ENCODE measurements at regions not wholly inside any gene's neighbourhood (a gene's known extent, or its start where the extent isn't known, plus 50 kb on each side); places are given as distances from the start of the nearest gene placed in this dataset.

- Histone ChIP-seq H3K4me3 (no peak overlapping the region), H3K36me3 (no peaks in the 10 kb centered on the region), H3K27me3 (replicated peaks; ENCODE audit: insufficient read depth) (no peaks in the 10 kb centered on the region), H3K9me3 (no peaks in the 10 kb centered on the region), H3K27ac (no peak overlapping the region), H3K4me1 (replicated peaks) (no peaks in the 10 kb centered on the region)
- TF ChIP-seq CTCF (IDR thresholded peaks at IDR 0.05) = no peak
- TF ChIP-seq POLR2AphosphoS5 (IDR thresholded peaks at IDR 0.05) = no peak
- TF ChIP-seq POLR2A (IDR thresholded peaks at IDR 0.05) = no peak
- WGBS = 82% methylated on average over 13 of the region's 13 CpGs
- intact Hi-C loops (cut with DNase I) = no loop called here
- no peak for DNase-seq (ENCODE audit: low spot score)
These were observed 275.4 kb upstream of the OBI1 start for GRCh38 chr13:78934336-78934735.

GRCh38 chr13:78915015-78915414 is 256.1 kb upstream of the OBI1 start:
- H3K9me3 ChIP-seq = no peaks in the 10 kb centered on the region
- no peak for TF ChIP-seq CTCF (IDR thresholded peaks at IDR 0.05)
- intact Hi-C loops (cut with DNase I) = no loop called here
- no peaks in the 10 kb centered on the region for H3K4me1 ChIP-seq (replicated peaks)
- H3K27ac ChIP-seq = no peak overlapping the region
- H3K27me3 ChIP-seq (replicated peaks; ENCODE audit: insufficient read depth) = no peaks in the 10 kb centered on the region
- H3K36me3 ChIP-seq = no peaks in the 10 kb centered on the region
- H3K4me3 ChIP-seq = no peak overlapping the region
- WGBS = 90% methylated on average over 4 of the region's 4 CpGs
- no peak for DNase-seq (ENCODE audit: low spot score)

GRCh38 chr13:78913656-78914055 is 254.7 kb upstream of the OBI1 start:
- Histone ChIP-seq H3K36me3 (no peaks in the 10 kb centered on the region), H3K4me3 (no peak overlapping the region), H3K9me3 (no peaks in the 10 kb centered on the region), H3K27ac (no peak overlapping the region), H3K27me3 (replicated peaks; ENCODE audit: insufficient read depth) (no peaks in the 10 kb centered on the region), H3K4me1 (replicated peaks) (no peaks in the 10 kb centered on the region)
- DNase-seq (ENCODE audit: low spot score) = no peak
- TF ChIP-seq CTCF (IDR thresholded peaks at IDR 0.05) (no peak), POLR2AphosphoS5 (IDR thresholded peaks at IDR 0.05) (no peak), POLR2A (IDR thresholded peaks at IDR 0.05) (no peak)
- 78% methylated on average over 3 of the region's 3 CpGs for WGBS
- intact Hi-C loops (cut with DNase I) = no loop called here

- DNase-seq (ENCODE audit: low spot score) = no peak
- Histone ChIP-seq H3K4me3 (no peak overlapping the region), H3K27ac (no peak overlapping the region), H3K27me3 (replicated peaks; ENCODE audit: insufficient read depth) (no peaks in the 10 kb centered on the region), H3K36me3 (no peaks in the 10 kb centered on the region), H3K9me3 (no peaks in the 10 kb centered on the region), H3K4me1 (replicated peaks) (no peaks in the 10 kb centered on the region)
- 80% methylated on average over 7 of the region's 7 CpGs for WGBS
- no peak for TF ChIP-seq POLR2A (IDR thresholded peaks at IDR 0.05)
- no peak for TF ChIP-seq CTCF (IDR thresholded peaks at IDR 0.05)
- no peak for TF ChIP-seq POLR2AphosphoS5 (IDR thresholded peaks at IDR 0.05)
- intact Hi-C loops (cut with DNase I) = no loop called here
These were observed 251.2 kb upstream of the OBI1 start for GRCh38 chr13:78910147-78910546.

- no peak overlapping the region for H3K27ac ChIP-seq
- no peak overlapping the region for H3K4me3 ChIP-seq
- 27% methylated on average over 4 of the region's 4 CpGs for WGBS
- no peaks in the 10 kb centered on the region for H3K27me3 ChIP-seq (replicated peaks; ENCODE audit: insufficient read depth)
- no peak for DNase-seq (ENCODE audit: low spot score)
- H3K36me3 ChIP-seq = no peaks in the 10 kb centered on the region
- intact Hi-C loops (cut with DNase I) = no loop called here
- H3K9me3 ChIP-seq = no peaks in the 10 kb centered on the region
- TF ChIP-seq CTCF (IDR thresholded peaks at IDR 0.05) = no peak
- TF ChIP-seq POLR2A (IDR thresholded peaks at IDR 0.05) = no peak
- TF ChIP-seq POLR2AphosphoS5 (IDR thresholded peaks at IDR 0.05) = no peak
- H3K4me1 ChIP-seq (replicated peaks) = no peaks in the 10 kb centered on the region
These were observed 250.3 kb upstream of the OBI1 start for GRCh38 chr13:78909276-78909675.

Measured in prostate gland (tissue), 2 donors.